Stomach (tissue), 8 donors: ENCODE measurements at regions not wholly inside any gene's neighbourhood (a gene's known extent, or its start where the extent isn't known, plus 50 kb on each side); places are given as distances from the start of the nearest gene placed in this dataset.

Source experiments
- DNase-seq, 2 donors: peaks; one replicate each; pipeline versions ENCODE4 v3.0.0 to v3.0.0-alpha.2; 2013 to 2019
- H3K27ac ChIP-seq, 5 donors: fragments of 200-600 bp in 4 of 5; sonication (generic) in 4 of 5; one replicate each; pipeline ENCODE4 v1.5.1; 2013 to 2019; ENCODE audit warnings: mild to moderate bottlenecking in 1 of 5, moderate library complexity in 1 of 5
- H3K27me3 ChIP-seq, 3 donors: fragments of 200-600 bp; sonication (generic); one replicate each; pipeline ENCODE4 v1.5.1; 2017 to 2019; ENCODE audit warnings: mixed run types in 1 of 3
- H3K36me3 ChIP-seq, 4 donors: fragments of 200-600 bp; sonication (generic); 1 replicate in 3 of 4; 2 replicates in 1 of 4; pipeline ENCODE4 v1.5.1; 2016 to 2019
- H3K4me1 ChIP-seq, 4 donors: fragments of 200-600 bp; sonication (generic); one replicate each; pipeline ENCODE4 v1.5.1; 2016 to 2019
- H3K4me3 ChIP-seq, 4 donors: fragments of 200-600 bp; sonication (generic) in 3 of 4; one replicate each; pipeline ENCODE4 v1.5.1; 2016 to 2019; ENCODE audit warnings: mild to moderate bottlenecking in 1 of 4
- H3K9me3 ChIP-seq, 4 donors: fragments of 200-600 bp; sonication (generic); one replicate each; pipeline ENCODE4 v1.5.1; 2016 to 2019
- CTCF ChIP-seq, 7 experiments: fragments of 450-650 bp in 4 of 7; fragments of 200-600 bp in 3 of 7; sonication (generic) in 3 of 7; IDR thresholded peaks; one replicate each; pipeline ENCODE4 v1.5.1; 2016 to 2019; ENCODE audit warnings: antibody characterized with exemption in 7 of 7, control low read depth in 2 of 7, mild to moderate bottlenecking in 1 of 7
- EP300 ChIP-seq: sonication (generic); formaldehyde crosslinking; IDR thresholded peaks from one replicate; pipeline ENCODE4 v1.6.1; 2017; ENCODE audit warnings: antibody characterized with exemption
- POLR2A ChIP-seq, 4 donors: fragments of 450-650 bp; IDR thresholded peaks; one replicate each; pipeline ENCODE4 v1.6.1; 2016; ENCODE audit warnings: antibody characterized with exemption in 4 of 4, control low read depth in 2 of 4, mild to moderate bottlenecking in 1 of 4, moderate library complexity in 1 of 4
- POLR2AphosphoS5 ChIP-seq, 3 donors: sonication (generic); formaldehyde crosslinking; IDR thresholded peaks; one replicate each; pipeline ENCODE4 v1.6.1; 2016; ENCODE audit warnings: antibody characterized with exemption in 3 of 3
- WGBS, 5 donors: extraction: QIAGEN DNeasy Blood & Tissue Kit in 3 of 5; methylation state at CpG; one replicate each; pipeline versions ENCODE4 v1.1.5 to v1.1.7; 2013 to 2018; 5-methylcytosine and 5-hydroxymethylcytosine counted together
- intact Hi-C: fragments of 100-400 bp; cut with DNase I; formaldehyde crosslinking; loops from one replicate; pipeline ENCODE4 v1.15.1; 2023; ENCODE audit warnings: low total_unique reads
- donor health status: healthy with polysubstance abuse.
- donor health status: Bipolar disorder and iron deficiency.
- donor health status: healthy.

GRCh38 chr5:155929112-155929511 lies 397.9 kb upstream of the SGCD start:
- DNase-seq, result no peak
- 67 to 76% (median 70%) methylated on average over 2 of the region's 2 CpGs for WGBS, 5 donors
- no peaks in the 10 kb centered on the region for H3K4me1 ChIP-seq
- intact Hi-C loops, result no loop called here
- TF ChIP-seq POLR2AphosphoS5 (IDR thresholded peaks at IDR 0.05), result no peak
- TF ChIP-seq EP300, result no peak
- H3K36me3 ChIP-seq, result no peaks in the 10 kb centered on the region
- no peak overlapping the region for H3K27ac ChIP-seq
- no peak overlapping the region for H3K4me3 ChIP-seq
- H3K27me3 ChIP-seq, result no peaks in the 10 kb centered on the region
- no peaks in the 10 kb centered on the region for H3K9me3 ChIP-seq

- 70 to 85% (median 74%) methylated on average over 1 of the region's 1 CpG for WGBS, 5 donors
- Histone ChIP-seq H3K4me3 (no peak overlapping the region), H3K4me1 (no peaks in the 10 kb centered on the region), H3K9me3 (no peaks in the 10 kb centered on the region), H3K27ac (no peak overlapping the region), H3K27me3 (no peaks in the 10 kb centered on the region), H3K36me3 (no peaks in the 10 kb centered on the region)
- DNase-seq, result no peak
- no peak for TF ChIP-seq EP300
- no peak for TF ChIP-seq POLR2A (IDR thresholded peaks at IDR 0.05)
- TF ChIP-seq POLR2AphosphoS5 (IDR thresholded peaks at IDR 0.05), result no peak
- TF ChIP-seq CTCF (IDR thresholded peaks at IDR 0.05), result no peak
- intact Hi-C loops, result no loop called here
These were observed 392.0 kb upstream of the SGCD start for GRCh38 chr5:155934964-155935363.

GRCh38 chr5:155935723-155936122 lies 391.2 kb upstream of the SGCD start:
- Histone ChIP-seq H3K36me3 (no peaks in the 10 kb centered on the region), H3K4me1 (no peaks in the 10 kb centered on the region), H3K9me3 (no peaks in the 10 kb centered on the region), H3K27me3 (no peaks in the 10 kb centered on the region), H3K4me3 (no peak overlapping the region), H3K27ac (no peak overlapping the region)
- WGBS, 5 donors, result 76 to 93% (median 81%) methylated on average over 6 of the region's 6 CpGs
- intact Hi-C loops, result no loop called here
- no peak for TF ChIP-seq EP300
- TF ChIP-seq POLR2AphosphoS5 (IDR thresholded peaks at IDR 0.05), result no peak
- TF ChIP-seq CTCF (IDR thresholded peaks at IDR 0.05), result no peak
- no peak for TF ChIP-seq POLR2A (IDR thresholded peaks at IDR 0.05)
- DNase-seq, result no peak

- Histone ChIP-seq H3K9me3 (no peaks in the 10 kb centered on the region), H3K4me1 (no peaks in the 10 kb centered on the region), H3K36me3 (no peaks in the 10 kb centered on the region), H3K4me3 (no peak overlapping the region), H3K27ac (no peak overlapping the region), H3K27me3 (no peaks in the 10 kb centered on the region)
- 70 to 77% (median 73%) methylated on average over 16 to 20 of the region's 20 CpGs for WGBS, 5 donors
- no peak for DNase-seq
- intact Hi-C loops, result no loop called here
- no peak for TF ChIP-seq EP300
- TF ChIP-seq POLR2AphosphoS5 (IDR thresholded peaks at IDR 0.05), result no peak
- no peak for TF ChIP-seq CTCF (IDR thresholded peaks at IDR 0.05)
- no peak for TF ChIP-seq POLR2A (IDR thresholded peaks at IDR 0.05)
These were observed 390.2 kb upstream of the SGCD start for GRCh38 chr5:155936520-155937406.

- H3K27me3 ChIP-seq, result no peaks in the 10 kb centered on the region
- TF ChIP-seq EP300, result no peak
- no peak for TF ChIP-seq POLR2AphosphoS5 (IDR thresholded peaks at IDR 0.05)
- no peak for TF ChIP-seq CTCF (IDR thresholded peaks at IDR 0.05)
- no peak for TF ChIP-seq POLR2A (IDR thresholded peaks at IDR 0.05)
- H3K36me3 ChIP-seq, result no peaks in the 10 kb centered on the region
- no peak overlapping the region for H3K4me3 ChIP-seq
- intact Hi-C loops, result no loop called here
- WGBS, 5 donors, result 70 to 79% (median 75%) methylated on average over 2 of the region's 2 CpGs
- DNase-seq, result no peak
- H3K27ac ChIP-seq, result no peak overlapping the region
- no peaks in the 10 kb centered on the region for H3K9me3 ChIP-seq
- H3K4me1 ChIP-seq, result no peaks in the 10 kb centered on the region
These were observed 388.9 kb upstream of the SGCD start for GRCh38 chr5:155938051-155938450.
